ENCODE measurements at regions not wholly inside any gene's neighbourhood (a gene's known extent, or its start where the extent isn't known, plus 50 kb on each side); places are given as distances from the start of the nearest gene placed in this dataset.

DNA sequence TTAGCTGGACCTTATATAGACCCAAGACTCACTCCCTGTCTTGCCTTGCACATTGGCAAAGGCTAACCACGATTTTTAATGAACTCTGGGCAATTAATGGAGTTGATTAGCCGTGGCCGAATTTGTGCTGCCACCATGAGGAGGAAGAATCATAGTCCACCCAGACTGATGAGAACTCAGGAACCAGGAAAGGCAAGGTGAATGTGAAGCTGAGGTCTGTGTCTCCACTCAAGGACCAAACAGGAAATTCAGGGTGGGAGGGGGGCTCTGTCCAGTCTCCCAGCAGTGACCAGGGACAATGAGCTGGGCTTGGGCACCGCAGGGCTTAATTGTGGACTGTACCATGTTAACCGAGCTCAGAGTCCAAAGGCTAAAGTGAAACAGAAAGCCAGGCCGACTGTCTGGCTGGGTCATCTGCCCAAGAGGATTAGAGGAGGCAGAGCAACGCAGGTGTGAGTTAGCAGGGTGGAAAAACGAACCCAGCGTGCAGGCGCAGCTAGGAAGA is 127.0 kb upstream of the JCAD start:
- TF ChIP-seq TAF1 (IDR thresholded peaks at IDR 0.05; ENCODE audit: low read depth): no peak
- TF ChIP-seq SMC3 (conservative IDR thresholded peaks at IDR 0.05; ENCODE audit: poor library complexity): no peak
- no peak for TF ChIP-seq EZH2 (IDR thresholded peaks at IDR 0.05; ENCODE audit: borderline replicate concordance, insufficient read depth, low read length, poor library complexity, severe bottlenecking)
- no peak for TF ChIP-seq POLR2AphosphoS5 (IDR thresholded peaks at IDR 0.05)
- no peak for TF ChIP-seq MXI1 (conservative IDR thresholded peaks at IDR 0.05; ENCODE audit: poor library complexity, severe bottlenecking)
- no peak for TF ChIP-seq RAD21 (conservative IDR thresholded peaks at IDR 0.05)
- TF ChIP-seq, protein P1, sequence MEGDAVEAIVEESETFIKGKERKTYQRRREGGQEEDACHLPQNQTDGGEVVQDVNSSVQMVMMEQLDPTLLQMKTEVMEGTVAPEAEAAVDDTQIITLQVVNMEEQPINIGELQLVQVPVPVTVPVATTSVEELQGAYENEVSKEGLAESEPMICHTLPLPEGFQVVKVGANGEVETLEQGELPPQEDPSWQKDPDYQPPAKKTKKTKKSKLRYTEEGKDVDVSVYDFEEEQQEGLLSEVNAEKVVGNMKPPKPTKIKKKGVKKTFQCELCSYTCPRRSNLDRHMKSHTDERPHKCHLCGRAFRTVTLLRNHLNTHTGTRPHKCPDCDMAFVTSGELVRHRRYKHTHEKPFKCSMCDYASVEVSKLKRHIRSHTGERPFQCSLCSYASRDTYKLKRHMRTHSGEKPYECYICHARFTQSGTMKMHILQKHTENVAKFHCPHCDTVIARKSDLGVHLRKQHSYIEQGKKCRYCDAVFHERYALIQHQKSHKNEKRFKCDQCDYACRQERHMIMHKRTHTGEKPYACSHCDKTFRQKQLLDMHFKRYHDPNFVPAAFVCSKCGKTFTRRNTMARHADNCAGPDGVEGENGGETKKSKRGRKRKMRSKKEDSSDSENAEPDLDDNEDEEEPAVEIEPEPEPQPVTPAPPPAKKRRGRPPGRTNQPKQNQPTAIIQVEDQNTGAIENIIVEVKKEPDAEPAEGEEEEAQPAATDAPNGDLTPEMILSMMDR (IDR thresholded peaks at IDR 0.05; ENCODE audit: poor library complexity, severe bottlenecking): no peak
- no peak for TF ChIP-seq EP300 (conservative IDR thresholded peaks at IDR 0.05; ENCODE audit: poor library complexity, severe bottlenecking)
- no peak for TF ChIP-seq REST (IDR thresholded peaks at IDR 0.05; ENCODE audit: borderline replicate concordance)
- Histone ChIP-seq H3K79me2 (replicated peaks; ENCODE audit: insufficient read depth, low read length) (no peaks in the 10 kb centered on the region), H3F3A (ENCODE audit: insufficient read depth, low read length, poor library complexity, severe bottlenecking) (no peaks in the 10 kb centered on the region), H3K9me3 (ENCODE audit: low read length) (no peaks in the 10 kb centered on the region), H3K27me3 (ENCODE audit: insufficient read depth, low read depth, low read length) (no peaks in the 10 kb centered on the region), H3K4me2 (ENCODE audit: low read length) (no peak overlapping the region), H3K4me3 (ENCODE audit: low read length) (no peak overlapping the region), H3K9me2 (ENCODE audit: insufficient read depth, low read length) (no peaks in the 10 kb centered on the region), H4K20me1 (ENCODE audit: insufficient read depth) (no peaks in the 10 kb centered on the region), H3K9ac (ENCODE audit: low read length) (no peak overlapping the region), H3K36me3 (ENCODE audit: insufficient read depth, low read length) (no peaks in the 10 kb centered on the region), H3K27ac (ENCODE audit: low read length) (no peak overlapping the region), H2AFZ (ENCODE audit: low read depth, low read length) (no peak overlapping the region)

DNA sequence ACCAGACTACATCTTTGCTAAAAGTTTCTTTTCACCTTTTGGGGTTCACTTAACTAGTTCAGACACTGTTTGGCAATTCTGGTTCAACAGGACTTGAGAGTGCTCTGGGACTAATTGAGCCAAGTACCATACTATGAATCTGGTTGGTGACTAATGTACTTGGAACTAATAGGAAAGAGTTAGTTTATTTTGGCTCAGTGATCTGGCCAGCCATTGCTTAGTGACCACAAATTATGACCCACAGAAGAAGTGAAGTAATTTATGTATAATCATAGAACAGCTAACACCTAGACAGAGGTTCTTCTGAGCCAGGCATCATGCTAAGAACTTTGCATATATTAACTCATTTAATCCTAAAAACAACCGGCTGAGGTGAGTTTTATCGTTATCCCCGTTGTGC is 126.5 kb upstream of the JCAD start:
- Histone ChIP-seq H3K9ac (ENCODE audit: low read length) (no peak overlapping the region), H3K9me2 (ENCODE audit: insufficient read depth, low read length) (no peaks in the 10 kb centered on the region), H3K27me3 (ENCODE audit: insufficient read depth, low read depth, low read length) (no peaks in the 10 kb centered on the region), H3F3A (ENCODE audit: insufficient read depth, low read length, poor library complexity, severe bottlenecking) (no peaks in the 10 kb centered on the region), H3K36me3 (ENCODE audit: insufficient read depth, low read length) (no peaks in the 10 kb centered on the region), H4K20me1 (ENCODE audit: insufficient read depth) (no peaks in the 10 kb centered on the region), H3K27ac (ENCODE audit: low read length) (no peak overlapping the region), H3K4me3 (ENCODE audit: low read length) (no peak overlapping the region), H3K9me3 (ENCODE audit: low read length) (no peaks in the 10 kb centered on the region), H2AFZ (ENCODE audit: low read depth, low read length) (no peak overlapping the region), H3K4me2 (ENCODE audit: low read length) (no peak overlapping the region), H3K79me2 (replicated peaks; ENCODE audit: insufficient read depth, low read length) (no peaks in the 10 kb centered on the region)
- TF ChIP-seq MXI1 (conservative IDR thresholded peaks at IDR 0.05; ENCODE audit: poor library complexity, severe bottlenecking) (no peak), EZH2 (IDR thresholded peaks at IDR 0.05; ENCODE audit: borderline replicate concordance, insufficient read depth, low read length, poor library complexity, severe bottlenecking) (no peak), TAF1 (IDR thresholded peaks at IDR 0.05; ENCODE audit: low read depth) (no peak), RAD21 (conservative IDR thresholded peaks at IDR 0.05) (no peak), REST (IDR thresholded peaks at IDR 0.05; ENCODE audit: borderline replicate concordance) (no peak)
- TF ChIP-seq, protein P1 (IDR thresholded peaks at IDR 0.05; ENCODE audit: poor library complexity, severe bottlenecking): no peak
